Progenitor cell of endocrine pancreas (in vitro differentiated cells): ENCODE measurements at regions not wholly inside any gene's neighbourhood (a gene's known extent, or its start where the extent isn't known, plus 50 kb on each side); places are given as distances from the start of the nearest gene placed in this dataset.

Experiments
- DNase-seq: peaks from one replicate; pipeline ENCODE4 v3.0.0; 2021; ENCODE audit warnings: low spot score; ENCODE audit not compliant: unreplicated experiment
- H3K27ac Mint-ChIP-seq: 2 replicates; pipeline ENCODE4 v1.8.0; 2021; ENCODE audit warnings: mild to moderate bottlenecking, moderate library complexity, mixed read lengths
- H3K27me3 Mint-ChIP-seq: 2 replicates; pipeline ENCODE4 v1.8.0; 2021; ENCODE audit warnings: mixed read lengths
- H3K36me3 Mint-ChIP-seq: 2 replicates; pipeline ENCODE4 v1.8.0; 2022; ENCODE audit warnings: mixed read lengths; ENCODE audit not compliant: insufficient read depth
- H3K4me1 Mint-ChIP-seq: 2 replicates; pipeline ENCODE4 v1.8.0; 2021; ENCODE audit warnings: low read depth, mixed read lengths
- H3K4me3 Mint-ChIP-seq: 2 replicates; pipeline ENCODE4 v1.8.0; 2021; ENCODE audit warnings: low read depth, mild to moderate bottlenecking, moderate library complexity, mixed read lengths
- H3K9me3 Mint-ChIP-seq: 2 replicates; pipeline ENCODE4 v1.8.0; 2021; ENCODE audit warnings: low read depth, mixed read lengths
- TF ChIP-seq, protein P1 (sequence below): fragments of 200-600 bp; sonication (generic); IDR thresholded peaks from one replicate; pipeline ENCODE4 v1.5.0; 2021; ENCODE audit warnings: antibody characterized with exemption, mild to moderate bottlenecking; ENCODE audit not compliant: unreplicated experiment

DNA sequence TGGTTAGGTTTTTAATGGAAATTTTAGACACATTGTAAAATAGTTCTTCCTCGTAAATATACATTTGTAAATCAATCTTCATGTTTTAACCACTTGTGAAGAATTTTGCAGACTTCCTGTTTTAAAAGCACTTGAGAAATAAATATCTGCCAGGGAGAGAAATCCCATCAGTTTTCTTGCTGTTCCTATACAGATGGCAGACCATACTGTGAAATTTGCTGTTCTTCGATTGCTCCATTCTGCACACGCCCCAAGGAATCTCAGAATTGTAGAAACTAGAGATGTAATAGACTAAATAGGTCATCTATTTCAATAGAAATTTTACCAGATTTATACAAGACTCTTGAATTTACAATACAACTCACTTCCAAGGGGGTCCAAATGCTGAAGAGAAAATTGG, 75.8 kb upstream of the PIK3C3 start:
- no peak overlapping the region for H3K27ac Mint-ChIP-seq
- peaks cover 3% of the 10 kb centered on the region for H3K27me3 Mint-ChIP-seq
- TF ChIP-seq, protein P1, sequence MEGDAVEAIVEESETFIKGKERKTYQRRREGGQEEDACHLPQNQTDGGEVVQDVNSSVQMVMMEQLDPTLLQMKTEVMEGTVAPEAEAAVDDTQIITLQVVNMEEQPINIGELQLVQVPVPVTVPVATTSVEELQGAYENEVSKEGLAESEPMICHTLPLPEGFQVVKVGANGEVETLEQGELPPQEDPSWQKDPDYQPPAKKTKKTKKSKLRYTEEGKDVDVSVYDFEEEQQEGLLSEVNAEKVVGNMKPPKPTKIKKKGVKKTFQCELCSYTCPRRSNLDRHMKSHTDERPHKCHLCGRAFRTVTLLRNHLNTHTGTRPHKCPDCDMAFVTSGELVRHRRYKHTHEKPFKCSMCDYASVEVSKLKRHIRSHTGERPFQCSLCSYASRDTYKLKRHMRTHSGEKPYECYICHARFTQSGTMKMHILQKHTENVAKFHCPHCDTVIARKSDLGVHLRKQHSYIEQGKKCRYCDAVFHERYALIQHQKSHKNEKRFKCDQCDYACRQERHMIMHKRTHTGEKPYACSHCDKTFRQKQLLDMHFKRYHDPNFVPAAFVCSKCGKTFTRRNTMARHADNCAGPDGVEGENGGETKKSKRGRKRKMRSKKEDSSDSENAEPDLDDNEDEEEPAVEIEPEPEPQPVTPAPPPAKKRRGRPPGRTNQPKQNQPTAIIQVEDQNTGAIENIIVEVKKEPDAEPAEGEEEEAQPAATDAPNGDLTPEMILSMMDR: no peak
- H3K4me3 Mint-ChIP-seq: no peak overlapping the region
- DNase-seq: no peak
- H3K36me3 Mint-ChIP-seq: no peaks in the 10 kb centered on the region
- peaks cover 3% of the 10 kb centered on the region for H3K9me3 Mint-ChIP-seq
- H3K4me1 Mint-ChIP-seq: peaks cover 2% of the 10 kb centered on the region

DNA sequence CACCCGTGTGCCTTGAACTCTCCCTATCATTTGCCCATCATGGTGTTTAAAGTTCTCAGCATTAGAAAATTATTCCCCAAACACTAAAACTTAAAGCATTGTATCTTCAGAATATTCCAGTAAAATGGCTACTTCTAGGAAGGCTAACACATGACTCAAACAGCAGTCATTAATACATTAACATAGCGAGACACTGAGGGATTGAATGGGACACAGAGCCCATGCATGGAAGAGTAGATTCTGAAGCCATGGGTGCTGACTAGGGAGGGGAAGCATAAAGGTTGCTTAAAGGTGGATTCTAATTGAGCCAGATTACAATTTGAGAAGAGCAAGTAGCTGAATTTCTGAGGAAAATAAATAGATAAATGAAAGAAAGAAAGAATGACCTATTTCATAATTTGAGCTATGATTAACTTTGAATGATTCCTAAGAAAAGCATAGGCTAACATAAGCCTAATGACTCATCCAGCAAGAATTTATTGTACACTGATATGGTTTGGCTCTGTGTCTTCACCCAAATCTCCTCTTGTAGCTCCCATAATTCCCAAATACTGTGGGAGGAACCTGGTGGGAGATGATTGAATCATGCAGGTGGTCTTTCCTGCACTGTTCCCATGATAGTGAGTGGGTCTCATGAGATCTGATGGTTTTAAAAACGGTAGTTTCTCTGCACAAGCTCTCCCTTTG, 79.8 kb upstream of the PIK3C3 start:
- DNase-seq: no peak
- Mint-ChIP-seq H3K27me3 (peaks cover 3% of the 10 kb centered on the region), H3K4me1 (peaks cover 17% of the 10 kb centered on the region), H3K27ac (no peak overlapping the region), H3K36me3 (no peaks in the 10 kb centered on the region), H3K4me3 (no peak overlapping the region), H3K9me3 (peaks cover 3% of the 10 kb centered on the region)
- TF ChIP-seq, protein P1: no peak

DNA sequence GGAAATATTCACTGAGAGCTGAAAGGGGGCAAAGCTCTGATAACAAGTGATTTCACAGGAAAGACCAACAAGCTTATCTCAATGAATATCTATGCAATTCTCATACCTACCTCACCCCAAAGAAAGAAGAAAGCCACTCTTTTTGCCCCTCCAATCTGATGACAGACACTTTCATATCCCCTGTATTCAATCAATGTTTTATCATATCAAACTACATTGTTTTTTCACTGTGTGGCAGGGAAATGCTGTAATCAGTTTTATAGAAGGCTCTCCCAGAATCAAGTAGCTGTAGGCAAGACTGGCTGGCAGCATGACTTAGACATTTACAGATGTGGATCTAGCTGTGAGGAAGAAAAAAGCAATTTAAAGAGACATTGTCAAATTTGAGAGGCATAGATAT, 81.3 kb upstream of the PIK3C3 start:
- Mint-ChIP-seq H3K27ac (no peak overlapping the region), H3K4me3 (no peak overlapping the region), H3K9me3 (peaks cover 3% of the 10 kb centered on the region), H3K4me1 (peaks cover 27% of the 10 kb centered on the region), H3K27me3 (peaks cover 3% of the 10 kb centered on the region), H3K36me3 (no peaks in the 10 kb centered on the region)
- DNase-seq: no peak
- TF ChIP-seq, protein P1: no peak

DNA sequence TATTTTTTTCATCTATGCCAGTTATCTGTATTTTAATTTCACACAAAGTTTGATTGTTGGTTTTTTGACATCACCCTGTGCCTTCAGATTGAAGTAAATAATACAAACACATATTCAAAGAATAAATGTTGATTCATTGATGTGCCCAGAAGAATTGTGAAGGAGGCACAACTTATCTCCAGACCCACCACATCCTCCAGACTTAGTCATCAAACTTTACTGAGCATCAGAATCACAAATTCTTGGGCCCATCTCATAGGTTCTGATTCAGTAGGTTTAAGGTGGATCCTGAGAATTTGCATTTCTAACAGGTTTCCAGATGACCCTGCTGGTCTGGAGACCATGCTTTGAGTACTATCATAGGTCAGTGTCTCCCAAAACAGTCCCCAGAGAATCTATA, 82.8 kb upstream of the PIK3C3 start:
- no peak overlapping the region for H3K4me3 Mint-ChIP-seq
- peaks cover 3% of the 10 kb centered on the region for H3K36me3 Mint-ChIP-seq
- peaks cover 3% of the 10 kb centered on the region for H3K27me3 Mint-ChIP-seq
- H3K9me3 Mint-ChIP-seq: peaks cover 3% of the 10 kb centered on the region
- no peak for DNase-seq
- no peak overlapping the region for H3K27ac Mint-ChIP-seq
- TF ChIP-seq, protein P1: no peak
- H3K4me1 Mint-ChIP-seq: peaks cover 35% of the 10 kb centered on the region

DNA sequence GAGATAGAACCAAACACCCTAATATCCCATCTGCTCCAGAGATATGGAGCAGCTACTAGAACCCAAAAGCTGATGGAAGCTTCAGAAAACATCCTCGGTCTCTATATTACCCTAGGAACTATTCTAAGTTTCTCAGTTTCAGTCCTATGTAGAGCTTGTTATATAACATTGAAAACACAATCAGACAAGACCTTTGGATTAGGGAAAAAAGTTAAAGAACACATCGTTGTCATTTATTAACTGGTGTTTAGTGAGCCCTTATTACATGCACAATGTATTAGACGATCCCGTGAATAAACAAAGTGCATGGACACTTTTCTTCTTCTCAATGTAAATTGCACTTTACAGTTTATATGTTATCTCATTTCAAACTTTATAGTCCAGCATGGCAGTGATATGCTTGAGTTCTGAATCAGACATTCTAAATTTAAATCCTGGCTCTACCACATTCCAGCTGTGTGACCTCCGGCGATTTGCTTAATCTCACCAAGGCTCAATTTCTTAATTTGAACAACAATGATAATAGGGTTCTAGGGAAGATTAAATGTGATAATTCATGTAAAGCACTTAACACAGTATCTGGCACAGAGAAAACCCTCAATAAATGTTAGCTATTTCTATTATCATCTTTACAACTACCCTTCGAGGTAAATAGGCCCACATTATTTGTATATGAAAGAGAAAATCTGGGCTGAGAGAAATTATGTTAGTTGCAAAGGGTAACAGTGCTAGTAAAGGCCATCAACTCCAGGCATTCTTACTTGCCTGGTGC, 83.6 kb upstream of the PIK3C3 start:
- Mint-ChIP-seq H3K4me1 (peaks cover 35% of the 10 kb centered on the region), H3K4me3 (no peak overlapping the region), H3K36me3 (peaks cover 3% of the 10 kb centered on the region), H3K9me3 (peaks cover 7% of the 10 kb centered on the region), H3K27me3 (peaks cover 3% of the 10 kb centered on the region), H3K27ac (no peak overlapping the region)
- TF ChIP-seq, protein P1: no peak
- DNase-seq: no peak
